ENCODE measurements at regions not wholly inside any gene's neighbourhood (a gene's known extent, or its start where the extent isn't known, plus 50 kb on each side); places are given as distances from the start of the nearest gene placed in this dataset.

DNA sequence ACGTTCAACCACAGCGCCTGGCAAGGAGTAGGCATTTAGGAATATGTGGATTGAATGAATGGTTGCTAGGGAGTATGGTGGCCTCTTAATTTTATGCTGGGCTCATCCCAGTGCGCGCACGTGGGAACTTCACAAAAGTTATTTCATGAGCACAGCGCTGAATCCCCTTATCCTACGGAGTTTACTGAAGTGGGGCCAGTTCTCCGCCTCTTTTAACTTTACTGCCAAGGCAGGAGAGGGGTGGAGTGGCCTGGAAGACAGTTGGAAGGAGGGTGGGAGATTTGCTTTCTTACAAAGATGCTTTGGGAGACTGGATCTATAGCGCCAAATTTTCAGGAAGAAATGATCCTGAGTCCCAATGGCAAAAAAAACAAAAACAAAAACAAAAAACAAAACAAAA, 326.5 kb downstream of the SH3GL2 start:
- H3K79me2 ChIP-seq (ENCODE audit: low read length), result no peaks in the 10 kb centered on the region
- no peak overlapping the region for H3K4me2 ChIP-seq (ENCODE audit: low read depth, low read length, poor library complexity, severe bottlenecking)
- H2AFZ ChIP-seq (ENCODE audit: low read length), result no peak overlapping the region
- H3K27me3 ChIP-seq (ENCODE audit: low read length), result no peaks in the 10 kb centered on the region
- no peak overlapping the region for H3K9ac ChIP-seq (ENCODE audit: low read length)
- H3K9me2 ChIP-seq (replicated peaks; ENCODE audit: insufficient read depth, low read length), result no peaks in the 10 kb centered on the region; the same call in 1 of the 2 replicates
- H3K36me3 ChIP-seq (ENCODE audit: insufficient read depth, low read length), result no peaks in the 10 kb centered on the region
- no peaks in the 10 kb centered on the region for H4K20me1 ChIP-seq (ENCODE audit: insufficient read depth, low read depth, low read length)
- H3K27ac ChIP-seq (ENCODE audit: low read length), result no peak overlapping the region
- H3K4me1 ChIP-seq (ENCODE audit: low read length), result no peaks in the 10 kb centered on the region
- H3K4me3 ChIP-seq (ENCODE audit: low read length), result no peak overlapping the region
- DNase-seq, result no peak
- H3K9me3 ChIP-seq (ENCODE audit: low read length), result no peaks in the 10 kb centered on the region; the same call in 1 of the 2 replicates

DNA sequence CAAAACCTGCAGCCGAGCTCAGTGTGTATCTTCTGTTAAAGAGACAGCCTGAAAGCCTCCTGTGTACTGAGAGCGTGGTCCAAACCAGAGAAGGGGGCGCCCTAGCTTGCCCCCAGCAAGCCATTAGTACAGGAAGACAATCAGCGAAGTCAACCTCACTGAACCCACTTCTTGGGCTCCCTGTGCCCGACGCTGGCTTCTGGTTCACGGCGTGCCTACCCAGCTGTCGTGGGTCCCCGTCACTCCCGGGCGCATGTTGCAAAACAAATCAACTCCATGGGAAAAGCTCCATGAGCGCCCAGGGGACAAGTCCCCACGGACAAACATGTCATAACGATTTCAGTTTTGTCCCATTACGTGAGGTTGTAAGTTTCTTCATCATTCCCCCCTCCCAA, 326.9 kb downstream of the SH3GL2 start:
- Histone ChIP-seq H2AFZ (ENCODE audit: low read length) (no peak overlapping the region), H3K36me3 (ENCODE audit: insufficient read depth, low read length) (no peaks in the 10 kb centered on the region), H3K4me2 (ENCODE audit: low read depth, low read length, poor library complexity, severe bottlenecking) (no peak overlapping the region), H3K9ac (ENCODE audit: low read length) (no peak overlapping the region), H3K9me3 (ENCODE audit: low read length) (no peaks in the 10 kb centered on the region; the same call in 1 of the 2 replicates), H3K27ac (ENCODE audit: low read length) (no peak overlapping the region), H3K4me3 (ENCODE audit: low read length) (no peak overlapping the region), H3K79me2 (ENCODE audit: low read length) (no peaks in the 10 kb centered on the region), H3K4me1 (ENCODE audit: low read length) (no peaks in the 10 kb centered on the region), H3K27me3 (ENCODE audit: low read length) (no peaks in the 10 kb centered on the region), H4K20me1 (ENCODE audit: insufficient read depth, low read depth, low read length) (no peaks in the 10 kb centered on the region), H3K9me2 (replicated peaks; ENCODE audit: insufficient read depth, low read length) (no peaks in the 10 kb centered on the region; the same call in 1 of the 2 replicates)
- DNase-seq, result no peak

DNA sequence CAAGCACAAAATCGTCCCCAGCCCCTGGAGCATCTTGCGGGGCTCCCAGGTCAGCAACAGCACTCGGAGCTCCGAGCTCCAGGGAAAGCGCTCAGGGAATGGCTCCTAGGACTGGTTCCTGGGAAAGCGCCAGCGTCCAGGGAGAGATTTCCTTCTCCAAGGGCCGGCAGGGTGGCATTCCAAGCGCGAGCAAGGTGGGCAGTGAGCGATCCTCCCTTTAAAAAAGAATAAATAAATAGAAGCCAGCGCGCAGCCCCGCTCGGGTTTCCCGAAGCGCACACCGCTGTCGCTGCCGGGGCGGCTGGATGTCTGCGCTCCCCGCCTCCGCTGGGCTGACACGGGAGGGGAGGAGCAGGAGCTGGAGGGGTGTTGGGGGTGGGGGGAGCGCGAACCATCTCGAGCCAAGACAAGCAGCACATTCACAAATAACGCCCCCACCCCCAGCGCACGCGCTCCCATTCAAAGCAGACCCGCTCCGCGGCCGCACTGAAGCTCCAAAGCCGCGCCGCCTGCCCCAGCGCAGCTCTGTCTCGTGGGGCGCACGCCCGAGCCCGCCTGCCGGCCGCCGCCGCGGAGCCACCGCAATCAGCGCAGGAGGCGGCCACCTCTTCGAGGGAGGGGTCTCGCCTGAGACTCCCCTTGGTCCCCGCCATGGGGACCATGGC, 327.4 kb downstream of the SH3GL2 start:
- no peak overlapping the region for H3K9ac ChIP-seq (ENCODE audit: low read length)
- no peak overlapping the region for H3K4me2 ChIP-seq (ENCODE audit: low read depth, low read length, poor library complexity, severe bottlenecking)
- H3K79me2 ChIP-seq (ENCODE audit: low read length), result no peaks in the 10 kb centered on the region
- no peak for DNase-seq
- H3K4me3 ChIP-seq (ENCODE audit: low read length), result no peak overlapping the region
- H3K27me3 ChIP-seq (ENCODE audit: low read length), result no peaks in the 10 kb centered on the region
- no peaks in the 10 kb centered on the region for H3K4me1 ChIP-seq (ENCODE audit: low read length)
- H3K9me2 ChIP-seq (replicated peaks; ENCODE audit: insufficient read depth, low read length), result no peaks in the 10 kb centered on the region; the same call in 1 of the 2 replicates
- H3K36me3 ChIP-seq (ENCODE audit: insufficient read depth, low read length), result no peaks in the 10 kb centered on the region
- H3K9me3 ChIP-seq (ENCODE audit: low read length), result no peaks in the 10 kb centered on the region; the same call in 1 of the 2 replicates
- no peak overlapping the region for H3K27ac ChIP-seq (ENCODE audit: low read length)
- no peaks in the 10 kb centered on the region for H4K20me1 ChIP-seq (ENCODE audit: insufficient read depth, low read depth, low read length)
- H2AFZ ChIP-seq (ENCODE audit: low read length), result no peak overlapping the region

DNA sequence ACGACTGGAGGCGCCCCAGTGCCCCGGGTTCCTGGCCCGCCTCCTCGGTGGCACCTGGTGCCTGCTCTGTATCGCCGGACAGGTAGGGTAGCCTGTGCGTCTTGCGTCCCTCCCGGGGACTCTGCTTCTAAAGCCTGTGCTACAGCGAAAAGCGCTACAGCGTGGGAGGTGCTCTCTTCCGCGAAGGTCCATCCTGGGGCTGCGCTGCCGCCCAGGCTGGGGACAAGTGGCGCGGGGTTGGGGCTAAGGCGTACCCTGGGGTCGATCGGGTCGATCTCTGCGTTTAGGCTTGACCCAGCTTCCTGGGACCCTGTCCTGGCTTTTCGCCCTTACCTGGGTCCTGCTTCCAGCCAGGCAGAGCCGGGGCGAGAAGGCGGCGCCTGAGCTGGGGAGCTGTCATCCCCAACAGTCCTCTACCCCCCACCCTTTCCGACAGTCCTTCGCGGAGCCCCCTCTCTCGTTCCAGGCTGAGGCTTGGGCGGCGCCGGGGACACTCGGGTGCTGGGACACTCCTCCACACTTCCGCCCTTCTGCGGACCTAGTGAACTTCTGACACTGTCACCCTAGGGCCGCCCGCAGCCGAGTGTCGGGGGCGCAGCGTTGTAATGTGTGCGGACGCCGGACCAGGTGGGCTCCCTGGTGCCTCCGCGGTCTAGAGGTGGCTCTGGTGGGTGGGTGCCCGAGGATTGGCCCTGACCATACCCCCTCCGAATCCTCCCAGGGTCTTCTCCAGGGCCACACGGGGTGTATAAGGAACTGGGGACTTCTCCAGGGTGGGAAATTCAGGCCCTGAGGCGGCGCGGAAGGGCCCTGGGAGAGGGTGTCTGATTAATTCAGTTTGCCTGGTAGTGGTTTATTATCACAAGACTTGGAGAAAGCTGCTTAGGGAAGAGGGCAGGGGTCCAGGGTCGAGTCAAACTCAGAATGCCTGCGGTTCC, 328.2 kb downstream of the SH3GL2 start:
- Histone ChIP-seq H3K9ac (ENCODE audit: low read length) (no peak overlapping the region), H4K20me1 (ENCODE audit: insufficient read depth, low read depth, low read length) (no peaks in the 10 kb centered on the region), H3K4me2 (ENCODE audit: low read depth, low read length, poor library complexity, severe bottlenecking) (no peak overlapping the region), H3K79me2 (ENCODE audit: low read length) (no peaks in the 10 kb centered on the region), H3K4me3 (ENCODE audit: low read length) (no peak overlapping the region), H3K9me2 (replicated peaks; ENCODE audit: insufficient read depth, low read length) (no peaks in the 10 kb centered on the region; the same call in 1 of the 2 replicates), H3K4me1 (ENCODE audit: low read length) (no peaks in the 10 kb centered on the region), H2AFZ (ENCODE audit: low read length) (no peak overlapping the region), H3K27me3 (ENCODE audit: low read length) (no peaks in the 10 kb centered on the region), H3K27ac (ENCODE audit: low read length) (no peak overlapping the region), H3K36me3 (ENCODE audit: insufficient read depth, low read length) (no peaks in the 10 kb centered on the region), H3K9me3 (ENCODE audit: low read length) (no peaks in the 10 kb centered on the region; the same call in 1 of the 2 replicates)
- DNase-seq, result no peak

DNA sequence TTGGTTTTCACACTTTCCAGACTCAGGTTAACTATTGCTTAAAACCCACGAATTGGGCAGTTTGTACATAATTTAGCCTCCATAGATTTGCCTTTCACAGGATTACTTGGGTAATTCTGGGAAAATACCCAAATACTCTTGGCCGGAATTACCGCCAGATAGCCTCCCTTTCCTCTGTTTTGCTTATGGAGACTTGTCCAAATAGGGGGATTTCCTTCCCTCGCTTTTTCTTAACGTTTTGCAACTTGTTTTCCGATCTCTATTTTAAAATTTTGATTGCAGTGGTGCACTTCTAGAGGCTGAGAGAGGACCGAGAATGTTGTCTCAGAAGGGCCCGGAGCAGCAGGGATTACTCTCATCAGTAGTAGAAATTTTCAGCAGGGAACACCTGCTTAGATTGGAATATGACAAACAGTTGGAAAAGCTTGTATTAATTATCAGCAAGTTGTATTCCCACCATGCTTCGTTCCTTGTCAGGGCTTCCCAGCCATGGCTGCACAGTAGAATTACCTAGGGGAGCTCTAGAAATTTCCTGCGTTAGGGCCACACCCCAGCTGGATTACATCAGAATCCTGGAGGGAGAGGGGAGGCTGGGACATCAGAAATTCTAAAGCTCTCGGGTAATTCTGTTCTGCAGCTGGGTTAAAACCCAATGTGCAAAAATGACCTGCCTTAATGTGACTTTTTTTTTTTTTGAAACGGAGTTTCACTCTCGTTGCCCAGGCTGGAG, 329.1 kb downstream of the SH3GL2 start:
- Histone ChIP-seq H3K36me3 (ENCODE audit: insufficient read depth, low read length) (no peaks in the 10 kb centered on the region), H3K79me2 (ENCODE audit: low read length) (no peaks in the 10 kb centered on the region), H3K4me1 (ENCODE audit: low read length) (no peaks in the 10 kb centered on the region), H2AFZ (ENCODE audit: low read length) (no peak overlapping the region), H3K9me3 (ENCODE audit: low read length) (no peaks in the 10 kb centered on the region; the same call in 1 of the 2 replicates), H4K20me1 (ENCODE audit: insufficient read depth, low read depth, low read length) (no peaks in the 10 kb centered on the region), H3K4me2 (ENCODE audit: low read depth, low read length, poor library complexity, severe bottlenecking) (no peak overlapping the region), H3K9ac (ENCODE audit: low read length) (no peak overlapping the region), H3K4me3 (ENCODE audit: low read length) (no peak overlapping the region), H3K27me3 (ENCODE audit: low read length) (no peaks in the 10 kb centered on the region), H3K9me2 (replicated peaks; ENCODE audit: insufficient read depth, low read length) (no peaks in the 10 kb centered on the region; the same call in 1 of the 2 replicates), H3K27ac (ENCODE audit: low read length) (no peak overlapping the region)
- no peak for DNase-seq

DNA sequence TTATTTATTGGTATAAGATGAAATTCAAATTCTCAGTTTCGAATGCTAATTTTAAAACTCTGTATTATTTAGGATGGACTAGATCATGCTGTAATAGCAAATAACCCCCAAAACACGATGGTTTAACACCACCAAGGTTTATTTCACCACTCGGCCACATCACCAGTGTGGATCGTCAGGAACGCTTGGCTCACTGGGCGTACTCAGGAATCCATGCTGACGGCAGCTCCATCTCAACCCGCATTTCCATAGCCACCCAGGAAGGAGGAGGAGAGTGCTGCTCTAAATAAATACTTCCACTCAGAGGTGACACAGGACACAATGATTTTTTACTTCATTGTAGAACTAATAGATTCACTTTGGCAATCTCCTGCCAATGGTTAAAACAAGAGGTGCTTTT, 347.4 kb downstream of the SH3GL2 start:
- Histone ChIP-seq H3K9me3 (ENCODE audit: low read length) (no peaks in the 10 kb centered on the region), H3K27me3 (ENCODE audit: low read length) (no peaks in the 10 kb centered on the region), H3K9me2 (replicated peaks; ENCODE audit: insufficient read depth, low read length) (no peaks in the 10 kb centered on the region), H3K4me1 (ENCODE audit: low read length) (no peaks in the 10 kb centered on the region), H3K9ac (ENCODE audit: low read length) (no peak overlapping the region), H3K79me2 (ENCODE audit: low read length) (no peaks in the 10 kb centered on the region), H3K4me2 (ENCODE audit: low read depth, low read length, poor library complexity, severe bottlenecking) (no peak overlapping the region), H3K36me3 (ENCODE audit: insufficient read depth, low read length) (no peaks in the 10 kb centered on the region), H3K4me3 (ENCODE audit: low read length) (no peak overlapping the region), H3K27ac (ENCODE audit: low read length) (no peak overlapping the region), H4K20me1 (ENCODE audit: insufficient read depth, low read depth, low read length) (no peaks in the 10 kb centered on the region), H2AFZ (ENCODE audit: low read length) (no peak overlapping the region)
- DNase-seq, result no peak

DNA sequence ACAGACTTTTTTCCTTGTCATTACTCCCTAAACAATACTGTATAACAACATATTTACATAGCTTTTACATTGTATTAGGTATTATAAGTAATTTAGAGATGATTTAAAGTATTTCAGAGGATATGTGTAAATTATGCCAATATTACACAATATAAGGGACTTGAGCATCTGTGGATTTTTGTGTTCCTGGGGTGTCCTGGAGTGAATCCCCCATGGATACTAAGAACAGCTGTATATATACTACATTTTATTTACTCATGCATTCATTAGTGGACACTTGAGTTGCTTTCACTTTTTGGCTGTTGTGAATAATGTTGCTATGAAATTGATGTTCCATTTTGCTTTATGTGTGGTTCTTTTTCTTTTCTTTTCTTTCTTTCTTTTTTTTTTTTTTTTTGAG, 348.8 kb downstream of the SH3GL2 start:
- Histone ChIP-seq H3K4me1 (ENCODE audit: low read length) (no peaks in the 10 kb centered on the region), H3K36me3 (ENCODE audit: insufficient read depth, low read length) (no peaks in the 10 kb centered on the region), H3K27me3 (ENCODE audit: low read length) (no peaks in the 10 kb centered on the region), H2AFZ (ENCODE audit: low read length) (no peak overlapping the region), H3K9me2 (replicated peaks; ENCODE audit: insufficient read depth, low read length) (no peaks in the 10 kb centered on the region), H3K27ac (ENCODE audit: low read length) (no peak overlapping the region), H3K79me2 (ENCODE audit: low read length) (no peaks in the 10 kb centered on the region), H4K20me1 (ENCODE audit: insufficient read depth, low read depth, low read length) (no peaks in the 10 kb centered on the region), H3K4me2 (ENCODE audit: low read depth, low read length, poor library complexity, severe bottlenecking) (no peak overlapping the region), H3K9ac (ENCODE audit: low read length) (no peak overlapping the region), H3K9me3 (ENCODE audit: low read length) (no peaks in the 10 kb centered on the region), H3K4me3 (ENCODE audit: low read length) (no peak overlapping the region)
- no peak for DNase-seq

DNA sequence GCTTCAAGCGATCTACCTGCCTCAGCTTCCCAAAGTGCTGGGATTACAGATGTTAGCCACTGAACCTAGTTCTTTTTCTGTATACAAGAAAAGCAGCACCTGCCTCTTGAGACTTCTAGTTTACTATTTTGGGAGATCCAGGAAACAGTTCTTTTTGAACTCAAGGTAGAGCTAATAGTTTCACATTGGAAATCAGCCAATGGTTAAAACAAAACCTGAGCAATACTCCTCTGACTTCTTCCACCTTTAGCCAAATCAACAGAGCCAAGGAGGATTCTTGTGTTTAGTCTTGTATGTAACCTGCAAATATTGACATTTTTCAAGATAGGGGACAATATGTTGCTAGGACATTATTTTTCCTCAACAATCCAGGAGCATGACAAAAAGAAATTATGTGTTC, 349.4 kb downstream of the SH3GL2 start:
- Histone ChIP-seq H3K27me3 (ENCODE audit: low read length) (no peaks in the 10 kb centered on the region), H3K79me2 (ENCODE audit: low read length) (no peaks in the 10 kb centered on the region), H3K9me2 (replicated peaks; ENCODE audit: insufficient read depth, low read length) (no peaks in the 10 kb centered on the region), H3K9me3 (ENCODE audit: low read length) (no peaks in the 10 kb centered on the region), H3K9ac (ENCODE audit: low read length) (no peak overlapping the region), H3K36me3 (ENCODE audit: insufficient read depth, low read length) (no peaks in the 10 kb centered on the region), H3K4me2 (ENCODE audit: low read depth, low read length, poor library complexity, severe bottlenecking) (no peak overlapping the region), H4K20me1 (ENCODE audit: insufficient read depth, low read depth, low read length) (no peaks in the 10 kb centered on the region), H3K27ac (ENCODE audit: low read length) (no peak overlapping the region), H2AFZ (ENCODE audit: low read length) (no peak overlapping the region), H3K4me1 (ENCODE audit: low read length) (no peaks in the 10 kb centered on the region), H3K4me3 (ENCODE audit: low read length) (no peak overlapping the region)
- no peak for DNase-seq
